ENCODE measurements at regions not wholly inside any gene's neighbourhood (a gene's known extent, or its start where the extent isn't known, plus 50 kb on each side); places are given as distances from the start of the nearest gene placed in this dataset.

DNA sequence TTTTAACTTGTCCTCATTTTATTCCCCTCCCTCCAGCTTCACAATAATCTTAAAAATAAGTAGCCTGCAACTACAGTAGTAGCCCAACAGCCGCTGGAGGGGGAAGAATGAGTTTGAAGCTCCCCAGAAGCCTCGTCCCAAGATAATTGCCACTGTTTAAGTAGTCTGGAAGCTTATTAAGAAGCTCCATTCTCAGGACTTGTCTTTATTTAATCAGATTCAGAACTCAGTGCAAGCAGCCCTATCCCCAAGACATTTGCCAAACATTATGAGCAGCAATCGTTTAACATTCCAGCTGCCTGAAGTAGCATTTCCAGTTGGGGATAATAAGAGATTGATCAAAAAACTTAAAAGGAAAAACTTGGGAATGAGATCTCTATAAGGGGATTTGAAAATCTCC is 106.0 kb downstream of the URB2 start:
- no peak for TF ChIP-seq CTCF (IDR thresholded peaks at IDR 0.05; ENCODE audit: insufficient read depth, low read length)
- no peak for TF ChIP-seq POLR2AphosphoS5 (IDR thresholded peaks at IDR 0.05; ENCODE audit: low read depth)

All from HL-60 (cell line).